ENCODE measurements at regions not wholly inside any gene's neighbourhood (a gene's known extent, or its start where the extent isn't known, plus 50 kb on each side); places are given as distances from the start of the nearest gene placed in this dataset.

DNA sequence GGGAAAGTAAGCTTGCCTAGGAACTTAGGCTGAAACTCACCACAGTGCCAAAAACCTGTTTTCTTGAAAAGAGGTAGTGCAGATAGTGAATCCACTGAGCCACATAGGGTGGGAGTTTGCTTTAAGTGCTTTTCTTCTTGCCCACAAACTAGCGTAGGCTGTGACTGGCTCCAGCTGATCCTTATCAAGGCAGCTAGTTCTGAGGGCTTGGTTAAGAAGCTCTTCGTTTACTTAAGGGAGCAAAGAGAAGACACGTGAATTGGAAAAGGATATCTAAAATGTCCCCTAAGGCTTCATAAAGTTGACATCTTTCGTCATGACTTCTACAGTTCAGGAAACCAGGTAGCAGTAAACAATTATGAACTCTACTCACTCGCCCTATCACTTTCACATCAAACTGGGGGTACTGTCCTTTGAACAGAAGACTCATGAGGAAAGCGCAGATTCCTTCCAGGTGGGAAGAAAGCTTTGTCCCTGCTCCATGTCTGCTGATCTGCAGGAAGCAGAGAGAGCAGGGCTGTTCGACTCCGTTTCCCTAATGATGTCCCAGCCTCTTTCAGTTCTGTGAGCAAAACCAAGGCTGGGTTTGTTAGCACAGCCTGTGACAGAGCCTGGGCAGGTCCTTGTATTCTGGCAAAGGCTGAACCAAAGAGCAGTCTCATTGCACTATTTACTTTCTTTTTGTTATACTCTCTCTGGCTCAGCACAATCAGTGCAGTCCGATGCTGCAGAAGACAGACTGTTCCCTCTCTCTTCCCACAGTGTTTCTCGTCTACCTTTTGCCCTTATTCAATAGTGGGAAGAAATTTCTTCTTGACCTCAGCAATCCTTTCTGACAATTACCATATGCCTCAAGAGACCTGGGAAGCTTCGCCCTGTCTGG, 93.5 kb upstream of the ETV6 start:
- DNase-seq (ENCODE audit: low read depth), result no peak
- no peak overlapping the region for H3K4me3 ChIP-seq (ENCODE audit: low read depth, low read length)
- TF ChIP-seq, protein P1, sequence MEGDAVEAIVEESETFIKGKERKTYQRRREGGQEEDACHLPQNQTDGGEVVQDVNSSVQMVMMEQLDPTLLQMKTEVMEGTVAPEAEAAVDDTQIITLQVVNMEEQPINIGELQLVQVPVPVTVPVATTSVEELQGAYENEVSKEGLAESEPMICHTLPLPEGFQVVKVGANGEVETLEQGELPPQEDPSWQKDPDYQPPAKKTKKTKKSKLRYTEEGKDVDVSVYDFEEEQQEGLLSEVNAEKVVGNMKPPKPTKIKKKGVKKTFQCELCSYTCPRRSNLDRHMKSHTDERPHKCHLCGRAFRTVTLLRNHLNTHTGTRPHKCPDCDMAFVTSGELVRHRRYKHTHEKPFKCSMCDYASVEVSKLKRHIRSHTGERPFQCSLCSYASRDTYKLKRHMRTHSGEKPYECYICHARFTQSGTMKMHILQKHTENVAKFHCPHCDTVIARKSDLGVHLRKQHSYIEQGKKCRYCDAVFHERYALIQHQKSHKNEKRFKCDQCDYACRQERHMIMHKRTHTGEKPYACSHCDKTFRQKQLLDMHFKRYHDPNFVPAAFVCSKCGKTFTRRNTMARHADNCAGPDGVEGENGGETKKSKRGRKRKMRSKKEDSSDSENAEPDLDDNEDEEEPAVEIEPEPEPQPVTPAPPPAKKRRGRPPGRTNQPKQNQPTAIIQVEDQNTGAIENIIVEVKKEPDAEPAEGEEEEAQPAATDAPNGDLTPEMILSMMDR (IDR thresholded peaks at IDR 0.05; ENCODE audit: low read depth, low read length, missing control alignments), result no peak

DNA sequence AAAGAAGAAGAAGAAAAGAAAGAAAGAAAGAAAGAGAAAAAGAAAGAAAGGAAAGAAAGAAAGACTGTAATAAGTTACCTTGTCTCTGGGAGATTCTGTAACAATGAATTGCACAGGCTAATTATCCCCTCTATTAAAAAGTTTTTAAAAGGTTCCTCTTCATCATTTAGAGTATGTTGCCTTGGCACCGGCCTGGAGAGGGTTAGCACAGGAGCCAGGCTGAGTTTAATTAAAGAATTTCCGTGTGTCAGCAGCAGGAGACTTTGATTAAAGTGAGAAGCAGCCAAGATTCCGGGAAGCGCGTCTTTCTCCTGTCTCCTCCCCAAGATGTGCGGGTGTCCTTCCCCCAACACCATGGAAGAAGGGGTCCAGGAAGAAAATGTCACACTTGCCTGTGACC, 92.8 kb upstream of the ETV6 start:
- TF ChIP-seq, protein P1 (IDR thresholded peaks at IDR 0.05; ENCODE audit: low read depth, low read length, missing control alignments), result no peak
- H3K4me3 ChIP-seq (ENCODE audit: low read depth, low read length), result no peak overlapping the region
- DNase-seq (ENCODE audit: low read depth), result no peak

DNA sequence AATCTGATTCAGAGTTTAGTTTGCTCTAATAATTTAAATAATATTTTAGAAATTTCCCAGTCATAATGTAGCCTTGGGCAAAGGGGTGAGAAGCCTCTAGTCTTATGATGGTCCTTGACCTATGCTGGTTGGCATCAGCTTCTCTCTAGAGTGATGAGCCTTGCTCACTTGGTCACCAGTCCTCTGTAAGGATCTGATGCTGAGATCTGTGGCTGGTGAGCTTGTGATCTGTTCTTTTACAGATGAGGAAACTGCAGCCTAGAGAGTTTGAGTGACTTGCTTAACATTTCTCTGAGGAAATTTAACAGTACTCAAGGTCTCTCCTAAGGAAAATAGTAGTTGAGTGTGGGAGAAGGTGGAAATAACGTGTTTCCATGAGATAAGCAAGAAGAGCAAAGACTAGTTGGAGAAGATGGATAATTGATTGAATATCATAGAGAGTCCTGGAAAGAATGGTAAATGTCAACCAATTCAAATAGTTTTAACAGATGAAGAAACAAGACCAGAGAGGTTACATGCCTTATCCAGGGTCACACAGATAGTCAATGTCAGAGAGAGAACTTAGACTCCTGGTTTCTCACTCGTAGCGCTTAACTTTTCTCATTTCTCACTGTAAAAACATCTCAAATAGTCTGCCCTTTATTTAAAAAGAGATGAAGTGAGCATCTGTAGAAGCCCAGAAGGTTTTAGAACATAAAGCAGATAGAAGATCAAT, 89.7 kb upstream of the ETV6 start:
- TF ChIP-seq, protein P1 (IDR thresholded peaks at IDR 0.05; ENCODE audit: low read depth, low read length, missing control alignments), result no peak

DNA sequence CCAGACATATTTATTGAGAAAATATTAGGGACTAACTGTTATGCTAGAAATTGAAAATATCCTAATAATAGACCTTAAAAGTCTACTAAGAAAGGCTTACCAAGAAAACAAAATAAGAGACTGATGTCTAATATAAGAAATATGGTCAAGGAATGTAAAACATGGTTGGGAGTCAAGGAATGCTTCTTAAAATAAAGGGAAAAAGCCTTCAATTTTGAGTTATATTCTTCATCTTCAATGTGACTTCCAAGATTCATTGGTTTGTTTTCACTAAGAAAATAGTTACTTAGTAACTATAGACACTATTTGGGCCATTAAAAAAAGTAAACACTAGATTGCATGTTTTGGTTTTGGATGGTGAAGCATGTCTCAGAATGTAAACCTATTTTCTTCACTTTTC, 88.1 kb upstream of the ETV6 start:
- H3K4me3 ChIP-seq (ENCODE audit: low read depth, low read length), result no peak overlapping the region
- TF ChIP-seq, protein P1 (IDR thresholded peaks at IDR 0.05; ENCODE audit: low read depth, low read length, missing control alignments), result no peak
- no peak for DNase-seq (ENCODE audit: low read depth)

More for the DNA sequence above, 89.7 kb upstream of the ETV6 start:
- no peak overlapping the region for H3K4me3 ChIP-seq (ENCODE audit: low read depth, low read length)
- no peak for DNase-seq (ENCODE audit: low read depth)

DNA sequence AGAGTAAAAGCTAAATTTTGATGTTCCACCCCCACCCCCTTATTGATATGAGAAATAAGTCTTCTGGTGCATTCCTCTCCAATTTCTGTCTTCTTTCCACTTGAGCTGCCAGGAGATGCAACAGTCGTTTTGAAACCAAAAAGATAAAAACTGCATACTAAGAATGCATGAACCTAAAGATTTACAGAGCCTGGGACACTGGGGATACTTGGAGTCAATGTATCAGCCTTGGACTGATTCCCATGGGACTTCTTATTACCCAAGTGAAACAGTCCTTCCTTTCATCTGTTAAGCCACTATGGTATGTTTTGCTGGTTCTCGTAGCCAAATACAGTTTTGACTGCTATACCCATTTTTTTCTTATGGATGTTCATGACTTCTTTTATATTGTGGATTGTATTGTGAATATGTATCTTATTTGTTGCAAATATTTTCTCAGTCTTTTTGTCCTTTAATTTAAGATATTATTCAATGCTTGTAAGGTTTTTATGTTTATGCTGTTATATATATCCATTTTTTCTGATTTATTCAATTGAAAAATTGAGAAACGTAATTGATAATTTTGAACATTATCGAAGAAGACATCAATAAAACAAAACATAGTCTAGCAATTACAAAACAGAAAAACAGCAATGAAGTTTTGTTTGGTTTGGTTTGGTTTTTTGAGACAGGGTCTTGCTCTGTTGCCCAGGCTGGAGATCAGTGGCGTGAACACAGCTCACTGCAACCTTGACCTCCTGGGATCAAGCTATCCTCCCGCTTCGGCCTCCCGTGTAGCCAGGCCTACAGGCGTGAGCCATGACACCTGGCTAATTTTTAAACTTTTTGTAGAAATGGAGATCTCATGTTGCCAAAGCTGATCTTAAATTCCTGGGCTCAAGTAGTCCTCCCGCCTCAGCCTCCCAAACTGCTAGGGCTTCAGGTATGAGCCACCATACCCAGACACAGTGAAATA, 85.4 kb upstream of the ETV6 start:
- TF ChIP-seq, protein P1 (IDR thresholded peaks at IDR 0.05; ENCODE audit: low read depth, low read length, missing control alignments), result no peak
- H3K4me3 ChIP-seq (ENCODE audit: low read depth, low read length), result no peak overlapping the region
- no peak for DNase-seq (ENCODE audit: low read depth)

DNA sequence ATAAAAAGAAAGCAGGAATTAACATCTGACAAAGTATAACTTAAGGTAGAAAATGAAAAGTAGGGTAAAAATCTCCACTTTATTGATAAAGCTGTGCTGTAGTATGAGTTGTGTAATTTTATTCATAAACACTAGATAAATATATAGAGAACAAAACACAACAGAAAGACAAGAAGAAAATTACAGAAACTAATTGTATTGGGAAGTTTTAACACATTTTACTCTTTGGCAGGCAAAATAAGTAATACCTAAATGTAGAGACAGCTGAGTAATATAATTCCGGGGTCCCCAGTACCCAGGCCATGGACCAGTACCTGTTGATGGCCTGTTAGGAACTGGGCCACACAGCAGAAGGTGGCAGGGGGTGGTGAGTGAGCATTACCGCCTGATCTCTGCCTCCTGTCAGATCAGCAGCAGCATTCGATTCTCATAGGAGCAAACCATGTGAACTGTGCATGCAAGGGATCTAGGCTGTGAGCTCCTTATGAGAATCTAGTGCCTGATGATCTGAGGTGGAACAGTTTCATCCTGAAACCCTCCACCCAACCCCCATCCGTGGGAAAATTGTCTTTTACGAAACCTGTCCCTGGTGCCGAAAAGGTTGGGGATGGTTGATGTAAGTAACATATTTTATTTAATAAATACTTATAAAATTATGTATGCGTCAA, 84.4 kb upstream of the ETV6 start:
- no peak for DNase-seq (ENCODE audit: low read depth)
- TF ChIP-seq, protein P1 (IDR thresholded peaks at IDR 0.05; ENCODE audit: low read depth, low read length, missing control alignments), result no peak
- H3K4me3 ChIP-seq (ENCODE audit: low read depth, low read length), result no peak overlapping the region
